GM19397 (cell line): ENCODE measurements at regions not wholly inside any gene's neighbourhood (a gene's known extent, or its start where the extent isn't known, plus 50 kb on each side); places are given as distances from the start of the nearest gene placed in this dataset.
A peak's percentile ranks its signal among the peaks of the same experiment; 100 is the strongest.

ENCODE experiments used
- ATAC-seq: cut with Tn5 transposase; IDR thresholded peaks from one replicate; pipeline ENCODE4 v1.9.1; 2021; ENCODE audit warnings: mild to moderate bottlenecking, moderate library complexity; ENCODE audit not compliant: unreplicated experiment

GRCh38 chr15:31238906-31239305, 87.7 kb upstream of the KLF13 start:
- ATAC-seq, result no peak

DNA sequence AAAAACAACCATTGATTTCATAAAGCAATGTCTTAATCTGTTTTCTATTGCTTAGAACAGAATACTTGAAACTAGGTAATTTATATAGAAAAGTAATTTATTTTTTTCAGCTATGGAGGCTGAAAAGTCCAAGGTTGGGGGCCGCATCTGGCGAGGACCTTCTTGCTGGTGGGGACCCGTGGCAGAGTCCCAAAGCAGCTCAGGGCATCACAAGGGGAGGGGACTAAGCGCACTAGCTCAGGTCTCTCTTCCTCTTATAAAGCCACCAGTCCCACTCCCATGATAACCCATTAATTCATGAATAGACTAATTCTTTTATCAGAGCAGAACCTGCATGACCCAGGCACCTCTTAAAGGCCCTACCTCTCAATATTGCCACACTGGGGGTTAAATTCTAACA, 87.2 kb upstream of the KLF13 start:
- no peak for ATAC-seq

- ATAC-seq, result no peak
Observed at GRCh38 chr15:31241888-31242522, 84.6 kb upstream of the KLF13 start.

GRCh38 chr15:31243895-31244294, 82.7 kb upstream of the KLF13 start:
- no peak for ATAC-seq

DNA sequence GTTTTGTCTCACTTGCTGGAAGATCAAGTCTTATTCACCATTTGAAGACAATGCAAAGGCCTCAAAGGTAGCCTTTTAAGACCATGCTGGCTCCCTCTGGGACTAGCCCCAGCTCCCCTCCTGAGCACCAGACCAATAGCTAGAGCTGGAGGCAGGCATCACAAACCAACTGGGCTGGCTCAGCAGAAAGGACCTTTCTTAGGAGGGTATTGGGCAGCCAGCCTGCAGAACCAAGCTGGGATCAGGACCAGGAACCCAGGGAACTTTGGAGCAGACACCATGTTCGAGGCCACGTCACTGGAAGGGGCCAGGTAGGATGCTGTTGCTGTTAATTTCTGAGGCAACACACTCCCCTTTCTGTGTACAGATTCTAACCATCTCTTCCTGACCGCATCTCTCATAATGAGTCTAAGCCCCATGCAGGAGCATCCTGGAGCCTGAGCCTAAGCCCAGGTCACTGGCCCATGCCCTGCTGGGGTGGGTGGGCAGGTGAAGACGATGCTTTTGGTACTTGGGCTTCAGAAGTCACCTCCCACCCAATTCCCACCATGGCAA, 81.4 kb upstream of the KLF13 start:
- no peak for ATAC-seq

DNA sequence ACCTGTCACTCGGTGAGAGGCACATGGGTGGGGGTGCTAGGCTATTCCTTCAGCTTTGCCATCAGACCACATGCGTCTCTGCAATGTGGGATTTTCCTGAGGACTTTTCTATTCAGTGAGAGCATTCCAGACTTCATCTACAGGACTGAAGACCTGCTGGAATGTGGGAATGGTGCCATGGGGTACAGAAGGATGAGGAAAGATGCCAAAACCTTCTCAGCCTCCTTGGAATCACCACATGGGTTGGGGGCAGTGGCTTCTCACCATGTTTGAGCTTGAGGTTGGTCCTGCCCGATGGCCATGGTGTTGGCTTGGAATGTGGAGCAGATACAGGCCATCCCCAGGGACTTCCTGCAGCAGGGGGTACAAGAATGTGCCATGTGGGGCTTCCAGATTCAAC, 80.9 kb upstream of the KLF13 start:
- ATAC-seq, result no peak

DNA sequence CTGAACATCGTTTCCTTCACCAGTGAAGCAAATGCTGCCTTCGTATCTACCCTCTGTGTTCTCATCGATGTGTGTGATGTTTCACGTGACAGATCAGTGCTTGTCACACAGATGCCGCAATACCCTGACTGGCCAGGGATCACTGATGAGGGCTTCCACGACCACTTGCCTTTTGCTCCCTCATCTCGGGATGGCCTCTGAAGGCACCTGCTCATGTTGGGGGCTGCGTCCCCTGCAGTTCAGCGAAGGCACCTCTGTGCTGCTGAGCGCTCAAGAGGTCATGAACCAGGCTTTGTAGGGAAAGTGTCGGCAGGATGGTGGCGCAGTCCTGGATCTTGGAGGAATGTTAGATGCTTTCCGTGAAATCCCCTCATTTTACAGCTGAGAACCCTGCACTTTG, 79.2 kb upstream of the KLF13 start:
- ATAC-seq, result no peak

DNA sequence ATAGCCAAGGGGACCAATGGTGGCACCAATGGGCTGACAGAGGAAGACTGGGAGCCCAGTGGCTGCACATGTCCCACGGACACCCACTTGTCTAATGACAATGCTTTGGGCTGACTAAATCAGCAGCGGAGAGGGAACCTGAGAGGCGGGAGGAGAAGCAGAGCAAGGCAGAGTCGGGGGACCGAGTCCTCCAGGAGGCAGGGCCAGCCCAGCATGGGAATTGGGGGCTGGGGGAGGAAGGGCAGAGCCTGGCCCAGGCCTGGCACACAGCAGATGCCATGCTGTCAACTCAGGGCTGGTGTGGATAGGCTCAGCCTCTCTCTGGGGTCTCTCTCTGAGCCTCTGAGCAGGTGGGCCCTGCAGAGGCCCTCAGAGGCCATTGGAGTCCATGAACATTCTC, 78.4 kb upstream of the KLF13 start:
- ATAC-seq, result no peak

GRCh38 chr15:31248951-31249350, 77.7 kb upstream of the KLF13 start:
- no peak for ATAC-seq

DNA sequence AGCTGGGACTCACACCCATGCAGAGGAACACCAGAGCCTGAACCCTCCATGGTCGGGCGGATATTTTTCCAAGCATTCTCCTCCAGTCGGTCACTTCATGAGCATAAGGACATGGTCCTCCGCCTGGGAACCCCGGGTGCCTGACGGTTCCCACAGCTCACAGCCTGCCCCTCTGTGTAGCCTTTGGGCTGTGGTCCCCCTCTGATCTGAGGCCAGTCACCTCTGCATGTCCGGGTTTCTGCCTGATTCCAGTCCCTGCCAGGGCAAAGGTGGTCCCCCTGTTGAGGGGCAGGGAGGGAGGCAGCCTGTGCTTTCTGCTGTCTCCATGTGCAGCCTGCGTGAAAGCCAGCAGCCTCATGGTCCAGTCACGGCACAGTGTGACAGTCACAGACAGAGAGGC, 76.6 kb upstream of the KLF13 start:
- ATAC-seq, result no peak

- ATAC-seq, result no peak
Observed at GRCh38 chr15:31251165-31251564, 75.5 kb upstream of the KLF13 start.

- ATAC-seq, result no peak
Observed at GRCh38 chr15:31252171-31252785, 74.4 kb upstream of the KLF13 start.

DNA sequence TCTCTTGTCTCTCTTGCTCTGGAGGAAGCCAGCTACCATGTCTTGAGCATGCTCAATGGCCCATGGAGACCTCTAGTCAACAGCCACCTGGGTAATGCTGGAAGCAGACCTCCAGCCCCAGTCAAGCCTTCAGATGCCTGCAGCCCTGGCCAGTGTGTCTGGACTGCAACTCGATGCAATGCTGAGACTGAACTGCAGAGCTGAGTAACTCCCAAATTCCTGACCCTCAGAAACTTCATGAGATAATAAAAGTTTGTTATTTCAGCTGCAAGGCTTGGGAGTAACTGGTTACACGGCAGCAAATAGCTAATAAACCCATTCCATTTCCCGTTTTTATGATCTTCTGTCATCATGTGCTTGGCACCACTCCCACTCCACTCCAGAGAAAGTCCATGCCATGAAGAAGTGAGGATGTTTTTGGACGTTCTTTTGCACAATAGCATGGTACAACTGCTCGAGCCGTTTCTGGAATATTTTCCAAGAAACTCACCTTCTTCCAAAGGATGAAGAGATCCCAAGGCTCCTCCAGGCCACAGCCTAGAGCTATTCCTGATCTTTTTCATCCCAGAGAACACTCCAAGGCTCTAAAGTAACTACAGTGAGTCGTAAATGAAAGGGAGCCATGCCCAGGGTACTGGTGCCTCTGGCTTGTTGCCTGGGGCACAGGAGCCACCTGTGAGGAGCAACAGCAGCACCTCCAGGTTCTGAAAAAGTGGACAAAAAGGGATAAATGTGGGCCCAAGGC, 72.0 kb upstream of the KLF13 start:
- ATAC-seq, result no peak

DNA sequence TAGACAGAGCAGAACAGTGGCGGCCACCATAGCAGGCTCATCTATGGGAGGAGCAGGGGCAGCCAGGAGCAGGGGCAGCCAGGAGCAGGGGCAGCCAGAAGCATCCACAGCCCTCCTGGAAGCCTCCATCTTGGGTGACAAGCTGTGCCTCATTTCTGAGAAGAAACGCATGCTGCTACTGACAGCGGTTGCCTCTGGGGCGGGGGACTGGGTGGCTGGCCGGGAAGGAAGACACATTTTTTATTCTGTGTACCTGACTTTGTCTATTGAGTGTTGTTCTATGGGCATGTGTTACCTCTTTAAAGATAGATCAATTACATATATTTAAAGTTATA, 71.5 kb upstream of the KLF13 start:
- ATAC-seq, result no peak

- peak; percentile 59 for ATAC-seq
Observed at GRCh38 chr15:31255732-31256377, 70.8 kb upstream of the KLF13 start.

- ATAC-seq, result peak; percentile 43
Observed at GRCh38 chr15:31256378-31257265, 70.0 kb upstream of the KLF13 start.

GRCh38 chr15:31257286-31257685, 69.3 kb upstream of the KLF13 start:
- no peak for ATAC-seq

DNA sequence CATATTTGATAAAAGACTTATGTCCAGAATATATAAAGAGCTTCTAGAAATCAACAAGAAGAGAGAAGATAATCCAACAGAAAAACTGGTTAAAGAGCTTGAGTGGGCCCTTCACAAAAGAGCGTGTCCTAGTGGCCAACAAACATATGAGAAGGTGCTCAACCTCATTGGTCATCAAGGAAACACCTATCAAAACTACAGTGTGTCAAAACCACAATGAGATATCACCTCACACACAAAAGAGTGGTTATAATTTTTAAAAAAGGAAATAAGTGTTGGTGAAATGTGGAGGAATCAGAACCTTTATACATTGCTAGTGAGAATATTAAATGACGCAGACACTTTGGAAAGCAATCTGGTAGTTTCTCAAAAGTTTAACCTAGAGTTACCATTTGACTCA, 68.4 kb upstream of the KLF13 start:
- no peak for ATAC-seq

DNA sequence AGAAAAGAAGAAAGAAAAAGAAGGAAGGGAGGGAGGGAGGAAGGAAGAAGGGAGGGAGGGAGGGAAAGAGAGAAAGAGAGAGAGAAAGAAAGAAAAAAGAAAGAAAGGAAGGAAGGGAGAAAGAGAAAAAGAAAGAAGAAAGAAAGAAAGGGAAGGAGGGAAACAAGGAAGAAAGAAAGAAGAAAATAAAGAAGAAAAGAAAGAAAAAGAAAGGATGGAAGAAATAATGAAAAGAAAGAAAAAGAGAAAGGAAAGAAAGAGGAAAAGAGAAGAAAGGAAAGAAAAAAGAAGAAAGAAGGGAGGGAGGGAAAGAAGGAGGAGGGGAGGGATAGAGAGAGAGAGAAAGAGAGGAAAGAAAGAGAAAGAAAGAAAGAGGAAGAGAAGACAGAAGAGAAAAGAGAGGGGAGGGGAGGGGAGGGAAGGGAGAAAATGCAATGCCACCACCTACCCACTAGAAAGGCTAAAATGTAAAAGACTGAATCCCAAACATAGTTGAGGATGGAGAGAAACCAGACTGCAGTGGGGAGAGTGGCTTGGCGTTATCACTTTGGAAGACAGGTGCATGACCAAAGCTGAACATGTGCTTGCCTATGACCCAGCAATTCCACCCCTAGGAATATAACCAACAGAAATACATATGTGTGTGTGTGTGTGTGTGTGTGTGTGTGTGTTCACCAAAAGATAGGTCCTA, 66.9 kb upstream of the KLF13 start:
- ATAC-seq, result no peak

GRCh38 chr15:31260646-31261265, 65.9 kb upstream of the KLF13 start:
- ATAC-seq, result no peak
